SK-N-SH (cell line): ENCODE measurements at regions not wholly inside any gene's neighbourhood (a gene's known extent, or its start where the extent isn't known, plus 50 kb on each side); places are given as distances from the start of the nearest gene placed in this dataset.

ENCODE experiments used
- CTCF ChIA-PET: fragments of 300-600, 350-600 bp; formaldehyde crosslinking; extraction: SDS; loops from one replicate; lab custom pipeline; 2021; lab: Yijun Ruan, JAX
- POLR2A ChIA-PET: fragments of 350-600 bp; sonication (Branson Sonifier 250); formaldehyde crosslinking; extraction: SDS; loops from one replicate; lab custom pipeline; 2020; ENCODE audit warnings: antibody characterized with exemption, inconsistent platforms; lab: Yijun Ruan, JAX
- DNase-seq: peaks from one replicate; pipeline ENCODE4 v3.0.0; 2012
- H2AFZ ChIP-seq: fragments of 200-600 bp; sonication (generic); 2 replicates; pipeline ENCODE4 v1.8.1; 2016; ENCODE audit warnings: antibody characterized with exemption, mild to moderate bottlenecking, low read depth
- H3F3A ChIP-seq: fragments of 200-600 bp; sonication (generic); replicated peaks from 2 replicates; pipeline ENCODE3; 2016; ENCODE audit warnings: antibody characterized with exemption, mild to moderate bottlenecking; ENCODE audit not compliant: insufficient read depth
- H3K27ac ChIP-seq, 2 experiments: fragments of 200-500 bp in 1 of 2; fragments of 200-600 bp in 1 of 2; sonication (Bioruptor generic) in 1 of 2; sonication (generic), shearing (Covaris generic) in 1 of 2; 2 replicates each; pipeline versions ENCODE4 v1.5.1 to v1.6.1; 2014 to 2016; ENCODE audit warnings: low read depth in 2 of 2, inconsistent platforms in 1 of 2, low read length in 1 of 2, mild to moderate bottlenecking in 1 of 2, mixed read lengths in 1 of 2
- H3K27me3 ChIP-seq: fragments of 200-600 bp; sonication (generic), shearing (Covaris generic); 2 replicates; pipeline ENCODE4 v1.6.1; 2016; ENCODE audit warnings: mixed run types; ENCODE audit not compliant: insufficient read depth
- H3K36me3 ChIP-seq, 2 experiments: fragments of 200-500 bp in 1 of 2; fragments of 200-600 bp in 1 of 2; sonication (Bioruptor generic) in 1 of 2; sonication (generic) in 1 of 2; replicated peaks in 1 of 2; 2 replicates each; pipeline versions ENCODE3 to v1.5.1; 2014 to 2016; ENCODE audit warnings: low read length in 1 of 2, mild to moderate bottlenecking in 1 of 2; ENCODE audit not compliant: insufficient read depth in 2 of 2, control insufficient read depth in 1 of 2
- H3K4me1 ChIP-seq, 2 experiments: fragments of 200-500 bp in 1 of 2; fragments of 200-600 bp in 1 of 2; sonication (Bioruptor generic) in 1 of 2; sonication (generic), shearing (Covaris generic) in 1 of 2; 2 replicates each; pipeline versions ENCODE4 v1.5.1 to v1.6.1; 2014 to 2016; ENCODE audit warnings: low read depth in 1 of 2, low read length in 1 of 2, mixed run types in 1 of 2; ENCODE audit not compliant: insufficient read depth in 2 of 2, control insufficient read depth in 1 of 2
- H3K4me2 ChIP-seq: fragments of 200-600 bp; sonication (generic), shearing (Covaris generic); 2 replicates; pipeline ENCODE4 v1.6.1; 2017; ENCODE audit warnings: mixed run types
- H3K4me3 ChIP-seq, 2 experiments: fragments of 200-500 bp in 1 of 2; fragments of 200-600 bp in 1 of 2; sonication (Bioruptor generic) in 1 of 2; sonication (generic), shearing (Covaris generic) in 1 of 2; 2 replicates each; pipeline versions ENCODE4 v1.5.1 to v1.8.1; 2014 to 2016; ENCODE audit warnings: low read depth in 2 of 2, inconsistent platforms in 1 of 2, low read length in 1 of 2, mild to moderate bottlenecking in 1 of 2, mixed read lengths in 1 of 2, moderate library complexity in 1 of 2
- H3K79me2 ChIP-seq: fragments of 200-600 bp; sonication (generic); 2 replicates; pipeline ENCODE4 v1.8.1; 2017; ENCODE audit warnings: mild to moderate bottlenecking; ENCODE audit not compliant: insufficient read depth
- H3K9ac ChIP-seq: fragments of 200-600 bp; sonication (generic); 2 replicates; pipeline ENCODE4 v1.6.1; 2017; ENCODE audit warnings: mixed run types
- H3K9me2 ChIP-seq: fragments of 200-600 bp; sonication (generic); 2 replicates; pipeline ENCODE4 v1.6.1; 2017; ENCODE audit warnings: mixed run types
- H3K9me3 ChIP-seq: fragments of 200-600 bp; sonication (generic); 2 replicates; pipeline ENCODE4 v1.6.1; 2017; ENCODE audit warnings: mixed run types, mild to moderate bottlenecking, moderate library complexity
- H4K20me1 ChIP-seq: fragments of 200-600 bp; sonication (generic); 2 replicates; pipeline ENCODE4 v1.6.1; 2017; ENCODE audit warnings: mild to moderate bottlenecking, mixed run types; ENCODE audit not compliant: insufficient read depth
- CTCF ChIP-seq: fragments of 200-600 bp; sonication (generic); IDR thresholded peaks from 2 replicates; pipeline ENCODE4 v1.6.1; 2017; ENCODE audit warnings: antibody characterized with exemption, mild to moderate bottlenecking, moderate library complexity
- EZH2phosphoT487 ChIP-seq: fragments of 200-600 bp; sonication (generic); IDR thresholded peaks from 2 replicates; pipeline ENCODE4 v1.6.1; 2017; ENCODE audit warnings: low read depth, mixed run types, mild to moderate bottlenecking, antibody characterized with exemption, moderate library complexity, borderline replicate concordance
- FOSL2 ChIP-seq: IDR thresholded peaks from 2 replicates; pipeline ENCODE4 v1.4.0; 2012; ENCODE audit warnings: low read depth, mild to moderate bottlenecking, moderate library complexity, borderline replicate concordance
- MEF2A ChIP-seq: IDR thresholded peaks from 2 replicates; pipeline ENCODE4 v1.4.0; 2012; ENCODE audit warnings: low read depth, borderline replicate concordance
- MXI1 ChIP-seq: IDR thresholded peaks from 2 replicates; pipeline ENCODE4 v1.6.1; 2012; ENCODE audit warnings: mild to moderate bottlenecking, low read depth, low read length, improper control_type of control experiment
- NFIC ChIP-seq: IDR thresholded peaks from 2 replicates; pipeline ENCODE4 v1.4.0; 2012; ENCODE audit warnings: borderline replicate concordance
- NRF1 ChIP-seq: IDR thresholded peaks from 2 replicates; pipeline ENCODE4 v1.6.1; 2012; ENCODE audit warnings: low read depth, mild to moderate bottlenecking, low read length
- POLR2AphosphoS5 ChIP-seq: IDR thresholded peaks from 2 replicates; pipeline ENCODE4 v1.6.1; 2012; ENCODE audit warnings: low read depth, low read length
- RAD21 ChIP-seq: IDR thresholded peaks from 2 replicates; pipeline ENCODE4 v1.6.1; 2012; ENCODE audit warnings: mild to moderate bottlenecking, low read length
- RCOR1 ChIP-seq: fragments of 150-350 bp; IDR thresholded peaks from 2 replicates; pipeline ENCODE4 v1.6.1; 2017; ENCODE audit warnings: antibody characterized with exemption, low read length
- REST ChIP-seq: IDR thresholded peaks from 2 replicates; pipeline ENCODE4 v1.6.1; 2012; ENCODE audit warnings: mild to moderate bottlenecking, low read depth, low read length, moderate library complexity
- RXRA ChIP-seq: IDR thresholded peaks from 2 replicates; pipeline ENCODE4 v1.4.0; 2012; ENCODE audit warnings: low read depth, mild to moderate bottlenecking, borderline replicate concordance
- SIN3A ChIP-seq: IDR thresholded peaks from 2 replicates; pipeline ENCODE4 v1.6.1; 2012; ENCODE audit warnings: low read depth, mild to moderate bottlenecking, low read length, moderate library complexity, borderline replicate concordance
- TEAD4 ChIP-seq: IDR thresholded peaks from 2 replicates; pipeline ENCODE4 v1.4.0; 2012; ENCODE audit warnings: mild to moderate bottlenecking, borderline replicate concordance; ENCODE audit not compliant: insufficient read depth
- YY1 ChIP-seq: IDR thresholded peaks from 2 replicates; pipeline ENCODE4 v1.4.0; 2012; ENCODE audit warnings: low read depth, mild to moderate bottlenecking
- WGBS: methylation state at CpG from one replicate; pipeline ENCODE4 v1.1.6; 2017; ENCODE audit warnings: low lambda C conversion rate; 5-methylcytosine and 5-hydroxymethylcytosine counted together

- Histone ChIP-seq H3K4me1 (no peaks in the 10 kb centered on the region), H3K9me3 (no peaks in the 10 kb centered on the region), H3K9ac (no peak overlapping the region), H4K20me1 (no peaks in the 10 kb centered on the region), H3K27me3 (no peaks in the 10 kb centered on the region), H3K9me2 (no peaks in the 10 kb centered on the region), H3F3A (no peaks in the 10 kb centered on the region), H3K4me3 (no peak overlapping the region), H3K79me2 (no peaks in the 10 kb centered on the region), H3K27ac (no peak overlapping the region), H3K36me3 (no peaks in the 10 kb centered on the region), H3K4me2 (no peak overlapping the region), H2AFZ (no peak overlapping the region)
- DNase-seq: no peak
- TF ChIP-seq NRF1 (no peak), POLR2AphosphoS5 (no peak), FOSL2 (no peak), YY1 (no peak), MXI1 (no peak), MEF2A (no peak), CTCF (no peak), RCOR1 (no peak), RXRA (no peak), RAD21 (no peak), TEAD4 (no peak), NFIC (no peak), EZH2phosphoT487 (no peak), SIN3A (no peak), REST (no peak)
- WGBS: 21% methylated on average over 6 of the region's 6 CpGs
- POLR2A ChIA-PET: no interaction called here
- CTCF ChIA-PET: no interaction called here
These were observed 586.5 kb upstream of the TMEM132C start for GRCh38 chr12:127680516-127680915.
